GM21381 (cell line): ENCODE measurements at regions not wholly inside any gene's neighbourhood (a gene's known extent, or its start where the extent isn't known, plus 50 kb on each side); places are given as distances from the start of the nearest gene placed in this dataset.

ENCODE experiments used
- ATAC-seq: cut with Tn5 transposase; IDR thresholded peaks from one replicate; pipeline ENCODE4 v1.9.1; 2021; ENCODE audit warnings: mild to moderate bottlenecking, moderate library complexity; ENCODE audit not compliant: unreplicated experiment

DNA sequence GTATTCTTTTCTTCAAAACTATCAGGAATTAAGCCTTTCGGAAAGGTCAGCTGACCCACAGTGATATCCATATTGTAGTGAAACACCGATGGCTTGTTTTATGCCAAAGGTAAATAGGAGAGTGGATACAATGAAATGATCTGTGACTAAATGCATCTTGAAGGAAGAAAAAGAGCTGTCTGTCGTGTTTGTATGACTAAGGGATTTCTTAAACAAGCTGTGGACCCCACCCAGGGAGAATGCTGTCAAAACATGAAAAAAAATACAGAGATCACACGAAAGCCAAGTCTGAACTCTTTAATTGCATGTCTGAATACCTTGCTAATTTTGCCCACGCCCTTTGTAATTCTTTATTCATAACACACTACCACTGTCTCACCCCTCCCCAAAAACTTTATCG lies 286.4 kb upstream of the WWC1 start:
- no peak for ATAC-seq

- ATAC-seq, result no peak
Measured at GRCh38 chr5:168005936-168006335, 285.5 kb upstream of the WWC1 start.

- ATAC-seq, result no peak
Measured at GRCh38 chr5:168006456-168007130, 284.9 kb upstream of the WWC1 start.

GRCh38 chr5:168007286-168007685 lies 284.2 kb upstream of the WWC1 start:
- ATAC-seq, result no peak

DNA sequence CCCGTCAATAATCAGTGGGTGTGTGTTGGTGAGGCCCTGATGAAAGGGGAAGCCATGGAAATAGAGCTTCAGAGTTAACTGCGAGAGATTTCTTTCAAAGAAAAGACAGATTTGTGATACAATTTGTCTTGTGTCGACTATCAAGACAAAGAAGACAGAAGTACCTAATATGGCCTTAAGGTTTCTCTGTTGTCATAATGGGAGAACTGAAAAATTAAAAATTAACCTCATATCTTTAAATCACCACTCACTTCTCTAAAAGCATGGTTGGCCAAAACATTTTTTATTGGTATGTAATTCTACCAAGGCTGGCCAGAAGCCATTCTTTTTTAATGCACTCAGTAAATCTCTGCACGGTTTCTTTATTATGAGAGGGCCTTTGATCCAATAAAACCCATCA lies 282.9 kb upstream of the WWC1 start:
- no peak for ATAC-seq

GRCh38 chr5:168011096-168011495 lies 280.3 kb upstream of the WWC1 start:
- ATAC-seq, result no peak

DNA sequence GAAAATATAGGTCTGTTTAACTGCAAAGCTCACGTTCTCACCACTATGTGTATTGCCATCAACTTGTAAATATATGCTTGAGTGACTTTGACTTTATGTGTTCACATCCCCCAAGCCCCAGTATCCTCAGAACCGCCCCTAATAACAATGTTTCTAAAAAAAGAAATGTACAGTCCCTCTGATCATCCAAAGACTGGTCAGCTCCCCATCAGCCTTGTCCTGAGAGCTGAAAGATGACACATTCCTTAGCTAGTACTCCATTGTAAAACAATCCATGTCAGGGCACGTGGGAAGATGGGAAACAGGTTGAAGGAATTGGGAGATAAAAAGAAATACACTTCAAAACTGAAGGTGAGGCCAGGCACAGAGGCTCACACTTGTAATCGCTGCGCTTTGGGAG lies 279.4 kb upstream of the WWC1 start:
- no peak for ATAC-seq

- ATAC-seq, result no peak
Measured at GRCh38 chr5:168013546-168013945, 277.9 kb upstream of the WWC1 start.

- no peak for ATAC-seq
Measured at GRCh38 chr5:168014433-168015123, 276.9 kb upstream of the WWC1 start.

- no peak for ATAC-seq
Measured at GRCh38 chr5:168015506-168015905, 275.9 kb upstream of the WWC1 start.

DNA sequence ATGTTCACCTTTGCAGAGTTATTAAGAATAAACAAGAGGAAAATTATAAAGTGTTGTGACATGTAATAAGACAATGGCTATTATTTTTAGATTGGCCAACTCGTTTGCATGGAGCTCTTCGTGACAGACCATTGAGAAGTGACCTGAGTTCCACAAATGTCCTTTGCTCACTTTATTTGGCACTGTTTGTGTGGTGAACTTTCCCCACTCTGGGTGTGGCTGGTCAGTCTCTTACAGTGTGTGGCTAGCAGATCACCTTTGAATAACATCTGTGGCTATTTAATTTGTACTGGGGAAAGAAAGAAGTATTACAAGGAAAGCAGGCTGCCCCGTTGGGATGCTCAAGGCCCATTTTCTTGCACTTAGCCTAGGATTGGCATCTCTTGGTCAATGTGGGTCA lies 274.1 kb upstream of the WWC1 start:
- ATAC-seq, result no peak

DNA sequence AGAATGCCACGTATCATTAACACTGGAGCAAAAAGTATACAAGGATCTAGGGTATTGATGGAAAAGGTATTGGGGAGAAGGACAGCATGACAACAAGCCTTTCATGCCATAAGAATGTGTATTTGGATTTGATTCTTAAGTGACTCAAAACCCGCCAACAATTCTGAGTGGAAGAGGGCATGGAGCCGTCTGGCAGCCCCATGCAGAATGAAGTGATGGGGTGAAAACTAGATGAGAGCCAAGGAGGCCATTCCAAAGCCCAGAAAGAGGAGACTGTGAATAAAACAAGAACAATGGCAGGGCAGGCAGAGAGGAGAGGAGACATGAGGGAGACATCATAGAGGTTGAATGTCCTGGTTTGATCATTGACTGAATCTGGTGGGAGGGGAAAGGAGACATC lies 272.3 kb upstream of the WWC1 start:
- ATAC-seq, result no peak

DNA sequence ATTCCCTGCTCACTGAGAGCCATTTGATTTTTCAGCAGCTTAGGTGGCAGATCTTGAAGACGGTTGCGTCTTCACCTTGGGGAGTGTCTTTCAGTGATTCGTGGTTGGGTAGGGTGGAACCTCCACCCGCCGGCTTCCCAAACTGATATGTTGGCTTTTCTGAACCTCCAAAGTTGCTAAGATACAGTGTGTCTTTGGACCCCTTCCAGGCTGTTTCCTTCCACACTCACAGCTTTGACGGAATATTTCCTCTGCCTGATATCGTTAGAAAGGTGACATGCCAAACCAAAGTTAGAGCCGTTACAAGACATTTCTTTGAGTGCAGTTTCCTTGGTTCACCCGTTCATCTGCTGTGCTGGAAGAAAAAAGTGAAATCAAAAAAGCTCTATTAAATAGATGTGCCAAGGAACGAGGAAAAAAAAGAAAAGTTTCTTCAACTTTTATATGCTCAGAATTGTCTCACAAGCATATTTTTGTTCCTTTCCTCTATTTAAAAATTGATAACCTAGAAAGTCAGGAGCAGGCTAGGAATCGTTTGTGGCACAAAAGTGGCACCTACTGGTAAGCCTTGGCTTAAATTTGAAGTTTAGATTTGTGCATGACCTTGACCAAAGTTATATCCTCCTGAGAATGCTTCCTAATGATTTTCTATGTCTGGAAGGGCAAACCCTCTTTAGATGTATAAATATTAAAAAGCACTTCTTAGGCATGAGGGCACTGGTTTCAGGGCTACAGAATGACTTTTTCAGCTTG lies 270.7 kb upstream of the WWC1 start:
- no peak for ATAC-seq

- no peak for ATAC-seq
Measured at GRCh38 chr5:168022446-168023169, 268.8 kb upstream of the WWC1 start.

DNA sequence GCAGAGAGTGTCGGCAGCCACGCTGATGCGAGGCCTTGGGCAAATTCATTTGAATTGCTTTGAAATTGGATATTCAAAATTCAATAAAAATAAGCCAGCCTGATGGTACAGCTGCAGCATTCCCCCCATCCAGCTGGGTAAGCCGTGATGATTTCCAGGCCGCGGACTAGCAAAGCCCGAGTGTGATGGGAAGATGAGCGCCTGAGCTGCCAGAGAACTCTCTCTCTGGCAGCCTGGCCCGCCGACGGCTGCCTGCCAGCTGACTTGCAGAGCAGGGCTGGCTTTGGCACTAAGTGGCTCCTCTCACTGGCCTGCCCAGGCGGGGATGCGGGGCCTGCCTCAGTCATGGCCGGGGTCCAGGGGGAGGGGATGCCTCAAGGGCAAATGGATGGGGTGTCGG lies 268.3 kb upstream of the WWC1 start:
- ATAC-seq, result no peak

DNA sequence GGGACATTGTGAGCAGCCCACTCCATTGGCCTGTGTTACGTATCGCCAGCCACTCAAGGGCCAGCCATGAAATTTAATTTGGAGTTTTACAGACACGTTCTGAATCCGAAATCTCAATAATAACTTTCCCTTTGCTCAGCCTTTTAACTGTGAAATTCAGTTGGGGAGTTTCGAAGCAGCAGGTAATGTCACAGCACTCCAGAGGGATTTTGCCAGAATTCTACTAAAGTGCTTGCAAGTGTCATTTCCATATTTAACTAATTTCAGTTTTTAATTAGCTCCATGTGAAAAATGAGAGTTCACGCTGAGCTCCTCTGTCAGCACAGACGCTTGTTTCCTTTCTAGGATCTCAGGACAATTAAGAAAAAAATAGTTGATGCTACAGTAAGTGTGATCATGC lies 267.1 kb upstream of the WWC1 start:
- ATAC-seq, result no peak

- ATAC-seq, result no peak
Measured at GRCh38 chr5:168027007-168027406, 264.4 kb upstream of the WWC1 start.

DNA sequence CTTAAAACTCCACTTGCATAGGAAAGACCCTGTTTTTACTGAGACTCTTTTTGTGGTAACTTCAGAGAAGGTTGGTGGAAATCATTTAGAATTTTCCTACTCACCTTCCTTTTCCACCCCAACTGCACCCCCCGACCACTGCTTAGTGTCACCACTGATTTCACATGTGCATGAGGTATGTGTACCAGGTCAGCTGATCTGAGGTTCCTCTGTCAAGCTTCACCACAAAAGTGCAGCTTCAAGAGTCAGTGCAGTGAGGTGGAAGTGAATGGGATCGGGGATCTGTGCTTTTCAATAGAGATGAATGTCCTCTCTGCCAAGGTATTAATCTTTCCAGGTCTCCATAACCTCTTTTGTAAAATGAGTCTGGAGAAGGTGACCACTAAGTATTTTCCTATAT lies 260.5 kb upstream of the WWC1 start:
- no peak for ATAC-seq

GRCh38 chr5:168031614-168032013 lies 259.8 kb upstream of the WWC1 start:
- no peak for ATAC-seq

- no peak for ATAC-seq
Measured at GRCh38 chr5:168039039-168039438, 252.4 kb upstream of the WWC1 start.

DNA sequence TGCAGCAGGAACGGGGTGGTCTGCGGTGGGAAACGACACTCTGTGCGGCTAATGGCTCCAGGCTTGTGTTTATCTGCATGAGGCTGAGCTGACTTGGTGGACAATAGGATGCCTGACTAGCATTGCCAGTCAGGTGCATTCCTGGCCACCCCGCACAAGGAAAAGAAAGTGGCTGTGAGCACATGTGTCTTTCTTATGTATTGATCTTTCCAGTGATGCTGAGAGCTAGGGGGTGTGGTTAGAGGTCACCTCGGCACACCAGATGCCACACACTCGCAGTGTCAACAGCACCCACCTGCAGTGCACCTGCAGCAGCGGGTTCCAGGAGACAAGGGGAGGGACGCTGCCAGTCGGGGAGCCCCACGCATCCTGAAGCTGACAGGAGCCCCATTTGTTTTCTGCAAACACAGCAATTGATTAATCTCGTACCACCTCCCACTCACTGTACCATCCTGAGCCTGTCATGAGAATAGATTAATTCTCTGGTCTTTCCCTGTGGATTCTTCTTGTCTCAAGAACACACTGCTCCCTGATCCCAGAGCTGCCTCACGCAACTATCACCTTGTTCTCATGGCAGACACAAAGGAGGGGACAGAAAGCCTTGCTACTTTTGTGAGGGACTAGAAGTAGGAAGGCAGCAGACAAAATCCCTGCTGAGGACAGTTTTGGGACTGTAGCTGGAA lies 251.7 kb upstream of the WWC1 start:
- ATAC-seq, result no peak
